GM10248 (cell line): ENCODE measurements at regions not wholly inside any gene's neighbourhood (a gene's known extent, or its start where the extent isn't known, plus 50 kb on each side); places are given as distances from the start of the nearest gene placed in this dataset.

Experiments used
- CTCF ChIA-PET: fragments of 300-600 bp; sonication (Branson Sonifier 250); formaldehyde crosslinking; extraction: SDS; loops from one replicate; lab custom pipeline; 2021; ENCODE audit warnings: antibody characterized with exemption; lab: Yijun Ruan, JAX
- POLR2A ChIA-PET: fragments of 350-650 bp; sonication (Branson Sonifier 250); formaldehyde crosslinking; extraction: SDS; loops from one replicate; lab custom pipeline; 2020; ENCODE audit warnings: antibody characterized with exemption; lab: Yijun Ruan, JAX
- DNase-seq: peaks from one replicate; pipeline ENCODE4 v3.0.0; 2012; ENCODE audit errors: extremely low spot score
- CTCF ChIP-seq: IDR thresholded peaks from 2 replicates; pipeline ENCODE4 v1.5.1; 2012; ENCODE audit warnings: mild to moderate bottlenecking, low read depth; ENCODE audit errors: extremely low read depth, missing control alignments, control extremely low read depth

GRCh38 chr22:48052621-48052890 is 1290.1 kb downstream of the TBC1D22A start:
- ChIA-PET CTCF (no interaction called here), POLR2A (no interaction called here)
- DNase-seq: no peak
- no peak for TF ChIP-seq CTCF

GRCh38 chr22:48051796-48052620 is 1289.6 kb downstream of the TBC1D22A start:
- TF ChIP-seq CTCF: no peak
- ChIA-PET POLR2A (no interaction called here), CTCF (no interaction called here)
- no peak for DNase-seq

DNA sequence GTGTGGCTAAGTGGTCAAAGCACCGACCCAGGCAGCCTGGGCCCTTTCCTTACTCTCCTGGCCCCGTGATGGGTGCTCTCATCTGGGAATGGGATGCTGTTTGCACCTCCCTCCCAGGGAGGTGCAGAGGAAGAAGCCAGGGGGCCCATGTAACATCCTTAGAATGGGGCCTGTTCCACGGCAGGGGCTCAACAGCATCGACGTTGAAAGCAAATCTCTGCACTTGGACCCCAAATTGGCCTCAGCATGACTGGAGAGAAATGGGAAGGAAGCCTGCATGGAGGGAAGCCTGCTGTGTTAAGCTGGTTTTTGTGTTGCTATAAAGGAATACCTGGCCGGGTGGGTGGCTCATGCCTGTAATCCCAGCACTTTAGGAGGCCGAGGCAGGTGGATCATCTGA is 1288.4 kb downstream of the TBC1D22A start:
- DNase-seq: no peak
- POLR2A ChIA-PET: no interaction called here
- no peak for TF ChIP-seq CTCF
- CTCF ChIA-PET: no interaction called here

GRCh38 chr22:48049116-48049515 is 1286.7 kb downstream of the TBC1D22A start:
- TF ChIP-seq CTCF: no peak
- DNase-seq: no peak
- ChIA-PET POLR2A (no interaction called here), CTCF (no interaction called here)

GRCh38 chr22:48047722-48048500 is 1285.5 kb downstream of the TBC1D22A start:
- ChIA-PET CTCF (no interaction called here), POLR2A (no interaction called here)
- no peak for DNase-seq
- no peak for TF ChIP-seq CTCF

- peak; percentile 57 for DNase-seq
- POLR2A ChIA-PET: no interaction called here
- TF ChIP-seq CTCF: no peak
- CTCF ChIA-PET: interaction anchor here (1.2 kb wide), 1 partner anchor 9 kb away, joined by 3 read pairs; no protein-coding TSS in a partner anchor
Measured at GRCh38 chr22:48045369-48045768, 1282.9 kb downstream of the TBC1D22A start.
